SU-DHL-6 (cell line): ENCODE measurements at regions not wholly inside any gene's neighbourhood (a gene's known extent, or its start where the extent isn't known, plus 50 kb on each side); places are given as distances from the start of the nearest gene placed in this dataset.

ENCODE experiments used
- EZH2phosphoT487 ChIP-seq: fragments of 200-600 bp; sonication (generic), shearing (Covaris generic); conservative IDR thresholded peaks from 2 replicates; pipeline ENCODE4 v1.6.1; 2018; ENCODE audit warnings: mild to moderate bottlenecking, antibody characterized with exemption, low read length, moderate library complexity, mixed read lengths
- TF ChIP-seq, protein P1 (sequence below): fragments of 200-600 bp; sonication (generic); IDR thresholded peaks from one replicate; pipeline ENCODE4 v1.5.1; 2017; ENCODE audit warnings: antibody characterized with exemption, mild to moderate bottlenecking, low read length, moderate library complexity; ENCODE audit not compliant: insufficient read depth, poor library complexity, severe bottlenecking

DNA sequence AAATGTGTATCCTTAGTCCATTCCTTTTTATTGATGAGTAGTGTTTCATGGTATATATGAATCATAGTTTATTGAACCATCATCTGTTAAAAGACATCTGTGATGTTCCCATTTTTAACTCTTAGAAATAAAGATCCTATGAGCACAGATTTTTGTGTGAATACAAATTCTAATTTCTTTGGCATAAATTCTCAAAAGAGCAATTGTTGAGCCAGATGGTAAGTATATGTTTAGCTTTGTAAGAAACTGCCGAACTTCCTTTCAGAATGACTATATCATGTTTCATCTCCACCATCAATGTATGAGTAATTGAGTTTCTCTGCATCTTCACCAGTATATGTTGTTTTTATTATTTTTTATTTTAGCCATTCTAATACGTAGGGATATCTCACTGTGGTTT lies 526.4 kb downstream of the CDH10 start:
- TF ChIP-seq, protein P1, sequence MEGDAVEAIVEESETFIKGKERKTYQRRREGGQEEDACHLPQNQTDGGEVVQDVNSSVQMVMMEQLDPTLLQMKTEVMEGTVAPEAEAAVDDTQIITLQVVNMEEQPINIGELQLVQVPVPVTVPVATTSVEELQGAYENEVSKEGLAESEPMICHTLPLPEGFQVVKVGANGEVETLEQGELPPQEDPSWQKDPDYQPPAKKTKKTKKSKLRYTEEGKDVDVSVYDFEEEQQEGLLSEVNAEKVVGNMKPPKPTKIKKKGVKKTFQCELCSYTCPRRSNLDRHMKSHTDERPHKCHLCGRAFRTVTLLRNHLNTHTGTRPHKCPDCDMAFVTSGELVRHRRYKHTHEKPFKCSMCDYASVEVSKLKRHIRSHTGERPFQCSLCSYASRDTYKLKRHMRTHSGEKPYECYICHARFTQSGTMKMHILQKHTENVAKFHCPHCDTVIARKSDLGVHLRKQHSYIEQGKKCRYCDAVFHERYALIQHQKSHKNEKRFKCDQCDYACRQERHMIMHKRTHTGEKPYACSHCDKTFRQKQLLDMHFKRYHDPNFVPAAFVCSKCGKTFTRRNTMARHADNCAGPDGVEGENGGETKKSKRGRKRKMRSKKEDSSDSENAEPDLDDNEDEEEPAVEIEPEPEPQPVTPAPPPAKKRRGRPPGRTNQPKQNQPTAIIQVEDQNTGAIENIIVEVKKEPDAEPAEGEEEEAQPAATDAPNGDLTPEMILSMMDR: no peak
- no peak for TF ChIP-seq EZH2phosphoT487
